ENCODE measurements at regions not wholly inside any gene's neighbourhood (a gene's known extent, or its start where the extent isn't known, plus 50 kb on each side); places are given as distances from the start of the nearest gene placed in this dataset.
"Not testable (repeated sequence)": the region's sequence is repeated elsewhere in the genome, so short reads cannot be mapped to it uniquely, and the experiment has no call there.

DNA sequence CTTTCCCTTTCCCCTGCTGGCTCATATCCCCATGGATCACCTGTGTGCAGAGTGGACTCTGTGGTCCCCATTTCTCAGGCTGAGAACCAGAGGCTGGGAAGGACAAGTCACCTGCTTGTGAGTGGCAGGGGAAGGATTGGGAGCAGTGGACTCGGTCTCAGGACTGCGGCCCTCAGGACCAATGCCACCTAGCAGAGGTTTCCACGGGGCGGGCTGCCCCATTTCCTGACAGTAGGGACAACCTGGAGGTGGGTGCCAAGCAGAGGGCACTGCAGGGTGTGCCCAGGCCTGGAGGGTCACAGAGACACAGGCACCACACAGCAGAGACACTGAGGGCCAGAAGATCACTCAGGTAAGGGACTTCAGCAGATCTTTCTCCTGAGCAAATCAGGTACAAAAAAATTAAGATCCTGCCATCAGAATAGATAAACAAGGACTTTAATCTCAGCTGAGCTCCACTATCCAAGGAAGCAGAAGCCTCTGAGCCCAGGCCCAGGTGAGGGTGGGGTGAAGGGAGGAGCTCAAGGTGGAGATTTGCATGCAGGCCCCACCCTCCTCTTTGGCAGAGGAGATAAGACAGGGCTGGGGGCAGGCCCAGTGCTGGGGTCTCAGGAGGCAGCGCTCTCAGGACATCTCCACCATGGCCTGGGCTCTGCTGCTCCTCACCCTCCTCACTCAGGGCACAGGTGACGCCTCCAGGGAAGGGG is 113.8 kb downstream of the GGTLC2 start:
- not testable (repeated sequence) for DNase-seq (ENCODE audit: low read depth)

DNA sequence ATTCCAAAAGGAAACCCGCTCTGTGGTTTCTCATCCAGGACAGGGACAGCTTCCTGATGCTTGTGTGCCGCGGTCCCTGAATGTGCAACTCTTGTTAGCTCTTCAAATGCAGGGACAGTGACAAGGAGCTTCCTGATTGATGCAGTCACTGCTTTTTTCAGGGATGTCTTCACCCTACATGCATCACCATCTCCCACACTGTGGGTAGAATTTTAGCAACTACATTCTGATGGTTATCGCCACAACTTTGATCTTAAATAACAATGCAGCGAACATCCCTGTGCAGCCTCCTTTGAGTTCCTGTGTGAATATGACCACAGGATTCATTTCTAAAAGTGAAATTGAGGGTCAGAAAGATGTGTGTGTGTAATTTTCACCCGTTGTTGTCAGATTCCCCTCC is 115.0 kb downstream of the GGTLC2 start:
- no peak for DNase-seq (ENCODE audit: low read depth)

DNA sequence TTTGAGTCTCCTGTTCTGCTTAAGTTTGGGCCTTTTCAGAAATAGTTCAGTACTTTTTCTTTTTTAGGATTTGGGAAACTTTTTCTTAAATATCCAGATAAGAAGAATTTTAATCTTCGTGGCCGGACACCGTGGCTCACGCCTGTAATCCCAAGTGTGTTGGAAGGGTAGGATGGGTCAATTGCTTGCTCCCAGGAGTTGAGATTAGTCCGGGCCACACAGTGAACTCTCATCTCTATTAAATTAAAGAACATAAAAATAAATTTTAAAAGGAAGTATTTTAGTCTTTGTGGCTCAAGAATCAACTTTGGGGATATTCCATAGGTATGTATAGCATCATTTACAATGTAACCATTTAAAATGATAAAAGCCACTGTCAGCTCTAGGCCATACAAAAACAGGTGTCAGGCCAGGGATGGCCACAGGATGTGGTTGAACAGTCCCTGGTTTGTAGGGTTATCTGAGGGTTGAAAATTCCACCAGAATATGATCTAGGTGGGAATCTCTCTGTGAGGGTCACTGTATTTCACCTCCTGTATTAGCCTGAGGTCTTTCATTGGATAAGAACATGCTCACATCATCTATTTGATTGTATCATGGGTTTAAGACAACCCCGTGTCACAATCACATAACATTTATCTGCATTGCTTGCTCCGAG is 115.6 kb downstream of the GGTLC2 start:
- DNase-seq (ENCODE audit: low read depth) = no peak

DNA sequence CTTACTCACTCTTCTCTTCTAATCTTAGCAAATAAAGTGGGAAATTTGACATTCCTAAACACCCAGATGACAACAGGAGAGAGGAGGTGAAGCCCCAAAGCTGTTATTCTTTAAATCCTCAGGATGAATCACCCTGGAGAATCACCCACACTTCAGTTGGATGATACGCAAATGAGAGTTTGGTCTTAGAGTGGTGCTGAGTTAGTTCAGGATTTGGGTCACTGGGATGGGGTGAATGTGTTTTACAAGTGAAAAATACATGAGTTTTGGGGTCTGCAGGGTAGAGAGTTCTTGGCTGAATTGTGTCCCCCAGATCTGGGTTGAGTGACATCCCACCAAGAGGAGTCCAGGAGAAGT is 117.2 kb downstream of the GGTLC2 start:
- no peak for DNase-seq (ENCODE audit: low read depth)

DNA sequence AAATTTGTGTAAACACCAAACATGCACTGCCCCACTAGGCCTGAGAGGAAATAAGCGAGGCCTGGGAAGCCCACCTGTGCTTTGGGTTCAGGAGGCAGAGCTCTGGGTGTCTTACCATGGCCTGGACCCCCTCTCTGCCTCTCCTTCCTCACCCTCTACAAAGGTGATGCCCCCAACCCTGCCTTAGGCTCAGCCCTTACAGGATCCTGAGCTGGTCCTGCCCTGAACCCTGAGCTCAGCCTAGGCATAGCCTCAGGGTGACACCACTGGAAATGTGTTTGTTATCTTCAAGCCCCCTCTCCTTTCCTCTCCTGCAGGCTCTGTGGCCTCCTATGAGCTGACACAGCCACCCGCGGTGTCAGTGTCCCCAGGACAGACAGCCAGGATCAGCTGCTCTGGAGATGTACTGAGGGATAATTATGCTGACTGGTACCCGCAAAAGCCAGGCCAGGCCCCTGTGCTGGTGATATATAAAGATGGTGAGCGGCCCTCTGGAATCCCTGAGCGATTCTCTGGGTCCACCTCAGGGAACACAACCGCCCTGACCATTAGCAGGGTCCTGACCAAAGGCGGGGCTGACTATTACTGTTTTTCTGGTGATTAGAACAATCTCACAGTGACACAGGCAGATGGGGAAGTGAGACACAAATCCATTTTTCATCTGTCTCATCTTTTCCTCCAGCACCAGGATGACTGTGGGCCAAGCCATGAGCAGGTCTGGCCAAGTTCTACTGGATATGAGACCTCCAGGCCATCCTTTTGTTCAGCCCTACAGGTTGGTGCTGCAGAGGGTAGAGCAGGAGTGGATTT is 117.8 kb downstream of the GGTLC2 start:
- no peak for DNase-seq (ENCODE audit: low read depth)

DNA sequence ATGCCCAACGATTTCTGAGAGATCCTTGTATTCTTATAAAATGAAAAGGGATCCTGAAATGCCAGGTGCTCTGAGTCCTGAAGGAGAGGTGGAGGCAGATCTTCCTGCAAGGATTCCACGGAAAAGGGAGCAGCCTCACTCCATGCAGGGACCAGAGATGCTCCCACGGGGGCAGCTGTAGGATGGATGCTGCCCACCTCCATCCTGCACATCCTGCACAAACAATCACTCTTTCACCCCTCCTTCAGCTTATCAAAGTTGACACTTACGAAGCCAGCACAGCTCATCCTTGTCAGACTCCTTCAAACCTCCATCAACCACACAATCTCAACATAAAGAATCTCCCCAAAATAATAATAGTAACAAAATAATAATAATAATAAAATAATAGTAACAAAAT is 119.1 kb downstream of the GGTLC2 start:
- no peak for DNase-seq (ENCODE audit: low read depth)

DNA sequence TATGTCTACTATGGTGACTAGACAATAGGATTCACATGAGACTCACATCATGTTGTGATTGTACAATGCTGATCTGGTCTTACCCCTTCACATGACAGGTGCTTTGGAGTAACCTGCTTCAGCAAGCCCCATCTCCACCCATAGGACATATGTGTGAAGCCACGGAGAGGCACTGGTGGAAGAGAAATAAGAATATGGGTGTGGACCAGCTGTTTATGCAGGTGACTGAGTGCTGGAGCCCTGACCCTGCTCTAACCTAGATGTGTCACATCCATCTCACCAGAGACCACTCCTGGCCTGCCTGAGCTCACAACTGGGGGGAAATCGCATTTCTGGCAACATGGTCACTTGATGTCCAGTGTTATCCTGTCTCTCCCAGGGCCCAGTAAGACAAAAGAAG is 119.7 kb downstream of the GGTLC2 start:
- DNase-seq (ENCODE audit: low read depth) = no peak

DNA sequence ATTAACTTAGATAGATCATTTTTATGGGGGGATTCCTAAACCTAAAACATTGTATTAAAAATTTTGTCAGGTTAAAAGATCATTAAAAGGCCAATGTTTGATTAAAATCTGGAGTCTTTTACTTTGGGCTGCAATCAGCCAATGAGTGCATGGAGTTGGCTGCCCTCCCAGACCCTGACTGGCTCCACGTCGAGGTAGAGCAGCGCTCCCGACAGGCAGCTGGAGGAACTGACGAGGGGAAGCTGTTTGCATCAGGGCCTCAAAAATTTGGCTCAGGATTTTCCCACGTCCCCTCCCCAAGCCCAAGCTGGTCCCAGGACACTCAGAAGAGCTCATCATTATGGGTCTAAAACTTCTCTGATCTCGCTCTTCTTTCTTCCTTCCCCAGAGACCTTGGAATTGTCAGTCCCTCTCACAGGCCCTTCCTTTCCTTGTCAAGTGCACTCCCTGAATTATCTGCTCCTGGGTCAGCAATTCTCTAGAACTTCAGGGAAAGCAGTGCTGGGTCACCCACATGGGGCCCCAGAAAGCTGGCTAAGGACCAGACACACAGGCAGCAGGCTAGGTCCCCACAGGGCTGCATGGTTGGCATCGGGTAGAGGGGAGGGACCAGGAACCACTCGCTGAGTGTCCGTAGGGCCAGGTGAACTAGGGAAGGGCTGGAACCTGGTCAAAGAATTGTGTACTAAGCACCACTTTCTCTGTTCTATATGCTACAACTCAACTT is 119.6 kb upstream of the IGLL5 start:
- no peak for DNase-seq (ENCODE audit: low read depth)

DNA sequence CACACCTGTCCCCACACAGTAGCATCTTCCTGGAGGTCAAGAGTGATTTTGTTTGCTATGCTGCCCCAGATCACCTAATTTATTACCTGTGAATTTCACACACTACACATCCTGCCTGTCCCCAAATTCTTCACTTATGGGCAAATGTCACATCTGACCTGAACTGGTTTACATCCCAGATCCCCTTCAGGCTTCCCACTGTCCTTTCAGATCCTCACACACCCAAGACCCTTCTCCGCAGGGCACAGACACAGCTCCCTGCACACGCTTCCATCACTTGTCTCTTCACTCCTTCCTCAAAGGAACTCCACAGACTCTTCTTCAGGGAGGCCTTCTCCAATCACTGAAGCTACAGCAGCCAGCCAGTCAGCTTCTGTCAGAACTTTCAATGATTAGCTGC is 118.7 kb upstream of the IGLL5 start:
- no peak for DNase-seq (ENCODE audit: low read depth)

DNA sequence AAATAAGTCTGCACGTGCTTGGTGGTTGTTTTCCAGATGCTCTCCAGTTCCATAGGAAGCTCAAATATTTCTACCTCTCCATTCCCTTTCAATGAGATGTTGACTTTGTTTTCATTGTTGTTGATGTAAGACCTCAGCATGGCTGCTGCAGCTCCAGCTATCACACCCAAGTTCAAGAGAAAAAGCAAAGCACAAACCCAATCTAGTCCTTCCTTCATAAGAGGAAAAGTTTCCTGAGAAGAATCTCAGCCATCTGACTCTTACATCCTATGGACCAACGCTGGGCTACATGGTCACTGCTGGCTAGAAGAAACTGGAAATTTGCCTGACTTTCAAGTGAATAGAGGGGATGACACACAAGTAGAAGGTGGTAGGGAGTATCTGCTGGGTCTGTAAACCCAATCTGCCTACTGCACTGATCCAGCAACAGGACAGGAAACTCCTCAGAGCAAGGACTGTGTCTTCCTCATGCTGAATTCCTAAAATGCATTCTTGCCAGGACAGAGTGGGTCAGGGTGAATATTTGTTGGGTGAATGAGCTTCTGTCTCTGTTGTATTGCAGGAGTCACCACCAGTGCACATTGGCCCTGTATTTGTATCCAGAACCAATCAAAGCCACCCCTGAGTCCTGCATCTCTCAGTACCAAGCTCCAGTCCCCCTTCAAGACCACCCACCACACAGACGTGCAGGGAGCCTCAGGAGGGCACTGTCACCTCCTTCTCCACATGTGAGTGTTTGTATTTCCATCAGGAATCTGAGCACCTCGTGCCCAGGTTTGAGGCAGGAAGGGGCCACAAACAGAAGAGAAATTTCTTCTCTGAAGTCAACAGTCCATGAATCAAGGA is 118.0 kb upstream of the IGLL5 start:
- no peak for DNase-seq (ENCODE audit: low read depth)

DNA sequence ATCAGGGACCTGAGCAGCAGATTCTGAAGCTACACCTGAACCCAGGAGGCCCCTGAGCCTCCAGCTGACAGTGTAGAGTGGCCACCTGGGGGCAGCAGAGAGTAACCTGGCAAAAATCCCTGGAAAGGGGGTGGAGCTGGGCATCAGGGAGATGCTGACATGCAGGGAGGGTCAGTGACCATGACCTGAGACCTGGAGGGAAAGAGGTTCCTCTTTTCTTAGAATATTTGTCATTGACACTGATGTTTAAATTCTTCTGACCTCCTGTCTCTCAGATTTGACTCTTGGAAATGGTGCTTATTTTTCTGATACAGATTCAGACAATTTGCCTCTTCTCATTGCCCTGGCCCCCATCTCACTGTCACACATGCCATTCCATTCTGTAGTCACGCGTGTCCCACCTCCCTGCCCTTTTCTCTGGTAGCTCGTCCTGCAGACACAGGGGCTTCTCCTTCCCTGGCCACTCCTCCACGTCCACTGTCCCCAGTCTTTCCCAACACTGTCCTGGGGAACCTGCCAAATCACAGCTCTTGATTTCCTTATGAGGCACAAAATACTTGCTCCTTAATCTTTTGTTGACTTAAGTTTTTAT is 117.2 kb upstream of the IGLL5 start:
- DNase-seq (ENCODE audit: low read depth) = peak; percentile 21

DNA sequence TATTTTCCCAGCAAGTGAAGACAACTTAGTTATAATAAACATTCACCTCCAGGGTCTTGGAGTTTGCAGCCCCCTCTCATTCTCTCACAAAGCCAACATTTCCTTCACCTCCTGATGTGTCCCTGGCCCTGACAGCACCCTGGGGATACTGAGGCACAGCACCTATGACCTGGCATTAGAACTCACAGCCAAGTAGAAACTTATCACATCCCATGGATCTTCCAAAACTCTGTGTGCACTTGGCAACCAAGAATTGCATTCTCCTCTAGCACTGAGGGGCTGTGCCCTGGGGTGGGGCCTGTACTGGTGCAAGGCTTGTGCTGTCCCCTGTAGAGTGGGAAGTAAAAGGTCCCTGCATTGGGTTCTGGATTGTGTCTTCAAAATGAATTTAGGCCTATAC is 116.7 kb upstream of the IGLL5 start:
- no peak for DNase-seq (ENCODE audit: low read depth)

DNA sequence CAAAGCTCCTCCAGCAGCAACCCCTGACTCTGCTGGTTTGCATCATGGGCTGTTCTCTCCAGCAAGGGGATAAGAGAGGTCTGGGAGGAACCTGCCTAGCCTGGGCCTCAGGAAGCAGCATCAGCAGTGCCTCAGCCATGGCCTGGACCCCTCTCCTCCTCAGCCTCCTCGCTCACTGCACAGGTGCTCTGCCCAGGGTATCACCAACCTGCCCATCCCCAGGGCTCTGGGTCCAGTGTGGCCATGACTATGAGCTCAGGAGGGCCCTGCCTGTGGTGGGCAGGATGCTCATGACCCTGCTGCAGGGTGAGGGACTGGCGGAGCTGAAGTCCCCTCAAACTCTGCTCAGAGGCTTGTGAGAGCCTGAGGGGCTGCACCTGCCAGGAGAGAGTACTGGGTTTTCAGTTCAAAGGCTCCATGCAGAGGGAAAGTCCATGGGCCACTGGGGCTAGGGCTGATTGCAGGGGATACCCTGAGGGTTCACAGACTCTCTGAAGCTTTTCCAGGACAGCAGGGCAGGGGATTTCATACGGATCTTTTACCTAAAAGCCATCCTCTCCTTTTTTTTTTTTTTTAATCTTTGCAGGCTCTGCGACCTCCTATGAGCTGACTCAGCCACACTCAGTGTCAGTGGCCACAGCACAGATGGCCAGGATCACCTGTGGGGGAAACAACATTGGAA is 115.8 kb upstream of the IGLL5 start:
- DNase-seq (ENCODE audit: low read depth) = no peak

DNA sequence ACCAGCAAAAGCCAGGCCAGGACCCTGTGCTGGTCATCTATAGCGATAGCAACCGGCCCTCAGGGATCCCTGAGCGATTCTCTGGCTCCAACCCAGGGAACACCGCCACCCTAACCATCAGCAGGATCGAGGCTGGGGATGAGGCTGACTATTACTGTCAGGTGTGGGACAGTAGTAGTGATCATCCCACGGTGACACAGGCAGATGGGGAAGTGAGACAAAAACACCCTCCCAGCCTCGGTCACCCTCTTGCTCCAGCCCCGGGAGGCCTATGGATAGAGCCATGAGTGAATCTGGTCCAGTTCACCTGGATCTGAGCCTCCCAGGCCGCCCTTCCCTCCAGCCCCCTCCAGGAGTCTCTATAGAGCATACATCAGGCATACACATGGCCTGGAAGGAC is 115.2 kb upstream of the IGLL5 start:
- no peak for DNase-seq (ENCODE audit: low read depth)

DNA sequence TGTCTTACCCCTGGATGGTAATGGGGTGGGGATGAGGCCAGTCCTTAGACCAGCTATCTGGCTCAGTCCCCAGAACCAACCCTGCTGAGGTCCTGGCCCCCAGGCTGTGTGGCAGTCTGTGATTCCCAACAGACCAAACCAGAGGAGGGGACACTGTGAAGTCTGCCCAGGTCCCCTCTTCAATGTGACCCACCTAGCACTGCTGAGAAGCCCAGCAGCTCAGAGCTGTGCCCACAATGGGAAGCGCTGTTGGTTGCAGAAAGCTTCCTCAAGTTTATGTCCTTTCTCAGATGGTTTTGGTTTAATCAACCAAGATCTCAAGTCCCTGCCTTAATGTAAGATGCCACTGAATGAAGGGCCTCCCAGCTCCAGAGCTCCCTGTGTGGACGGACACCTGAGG is 114.7 kb upstream of the IGLL5 start:
- DNase-seq (ENCODE audit: low read depth) = no peak

DNA sequence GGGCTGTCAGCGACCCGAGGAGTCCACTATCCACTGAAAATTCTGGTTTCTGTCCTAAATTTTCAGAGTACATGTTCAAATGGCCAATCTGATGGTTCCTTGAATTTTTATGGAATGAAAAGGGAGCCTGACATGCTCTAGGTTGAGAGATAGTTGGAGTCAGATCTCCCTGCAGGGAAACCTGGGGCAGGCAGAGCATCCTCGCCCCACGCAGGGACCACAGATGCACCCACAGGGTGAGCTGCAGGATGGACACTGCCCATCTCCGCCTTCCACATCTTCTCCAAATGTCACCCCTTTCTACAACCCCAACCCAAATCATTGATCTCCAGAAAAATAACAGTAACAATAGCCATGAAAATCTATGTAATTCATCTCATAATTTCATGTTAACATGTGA is 114.2 kb upstream of the IGLL5 start:
- no peak for DNase-seq (ENCODE audit: low read depth)

DNA sequence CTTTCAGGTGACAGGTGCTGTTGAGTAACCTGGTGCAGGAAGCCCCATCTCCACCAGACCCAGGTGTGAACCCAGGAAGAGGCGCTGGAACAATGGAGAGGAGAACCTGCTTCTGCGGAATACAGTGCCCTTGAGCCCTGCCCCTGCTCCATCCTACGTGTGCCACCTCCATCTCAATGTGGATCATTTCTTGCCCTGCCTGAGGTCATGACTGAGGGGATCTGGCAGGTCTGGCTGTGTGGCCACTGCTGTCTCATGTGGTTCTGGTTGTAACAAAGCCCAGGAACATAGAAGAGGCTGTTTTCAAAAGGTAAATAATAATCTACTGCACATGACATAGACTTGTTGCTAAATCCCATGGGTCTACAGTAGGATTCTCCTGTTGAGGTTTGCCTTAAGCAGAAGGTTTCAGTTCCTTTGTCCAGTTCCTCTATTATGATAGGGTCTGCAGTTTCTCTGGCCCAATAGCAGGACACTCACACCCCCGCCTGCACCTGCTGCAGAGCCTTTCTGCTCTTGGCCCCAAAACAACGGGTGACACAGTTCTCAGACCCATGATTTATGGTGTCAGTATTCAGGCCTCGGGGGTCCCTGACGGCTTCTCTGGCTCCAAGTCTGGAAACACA is 113.5 kb upstream of the IGLL5 start:
- no peak for DNase-seq (ENCODE audit: low read depth)

DNA sequence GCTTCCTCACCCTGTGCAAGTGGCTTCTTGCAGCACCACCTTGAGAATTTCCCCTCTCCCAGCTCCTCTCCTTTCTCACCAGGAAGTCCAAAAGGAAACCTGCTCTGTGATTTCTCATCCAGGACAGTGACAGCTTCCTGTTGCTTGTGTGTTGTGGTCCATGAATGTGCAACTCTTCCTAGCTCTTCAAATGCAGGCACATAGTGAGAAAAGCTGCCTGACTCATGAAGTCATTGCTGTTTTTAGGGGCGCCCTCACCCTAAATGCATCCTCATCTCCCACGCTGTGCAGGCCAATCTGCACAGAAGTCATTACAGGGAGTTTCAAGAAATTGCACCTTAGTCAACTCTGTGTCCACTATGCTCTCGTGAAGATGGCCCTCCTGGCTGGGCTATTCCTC is 112.9 kb upstream of the IGLL5 start:
- not testable (repeated sequence) for DNase-seq (ENCODE audit: low read depth)

DNA sequence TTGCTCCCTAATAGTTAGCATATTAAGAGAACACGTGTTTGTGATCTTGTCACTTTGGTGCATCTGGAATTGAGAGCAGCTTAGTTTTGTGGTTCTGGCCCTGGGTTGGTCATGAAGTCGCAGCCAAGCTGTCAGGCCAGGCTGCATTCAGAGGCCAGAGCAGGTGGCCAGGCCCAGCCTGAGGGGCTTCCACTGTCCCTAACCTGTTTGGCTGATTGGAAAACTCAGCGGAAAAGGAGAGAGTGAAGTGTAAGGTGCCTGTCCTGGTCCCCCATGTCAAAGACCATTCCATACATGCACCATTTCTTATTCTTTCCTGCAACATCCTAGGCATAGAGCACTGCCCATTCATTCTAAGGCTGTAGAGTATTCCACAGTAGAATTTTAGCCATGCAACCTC is 111.5 kb upstream of the IGLL5 start:
- no peak for DNase-seq (ENCODE audit: low read depth)

DNA sequence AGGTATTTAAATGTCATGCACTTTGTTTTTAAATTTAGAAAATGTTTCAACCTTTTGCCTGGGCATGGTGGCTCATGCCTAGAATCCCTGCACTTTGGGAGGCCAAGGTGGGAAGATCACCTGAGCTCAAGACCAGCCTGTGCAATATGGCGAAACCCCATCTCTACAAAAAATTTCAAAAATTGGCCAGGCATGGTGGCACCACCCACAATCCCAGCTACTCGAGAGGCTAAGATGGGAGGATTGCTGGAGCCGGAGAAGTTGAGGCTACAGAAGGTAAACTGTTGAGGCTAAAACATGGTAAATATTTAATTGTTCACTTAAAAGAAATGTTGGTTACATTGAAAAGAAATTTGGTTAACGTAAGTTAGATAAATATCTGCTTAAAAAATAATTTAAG is 108.4 kb upstream of the IGLL5 start:
- DNase-seq (ENCODE audit: low read depth) = no peak

Measured in stimulated activated CD8-positive, alpha-beta memory T cell treated with anti-CD3 and anti-CD28 coated beads, Interleukin-7, amount 100 ng/mL, for 24 hours (primary cell).